Epithelial cell of esophagus (primary cell): ENCODE measurements at regions not wholly inside any gene's neighbourhood (a gene's known extent, or its start where the extent isn't known, plus 50 kb on each side); places are given as distances from the start of the nearest gene placed in this dataset.

ENCODE experiments used
- DNase-seq: peaks from one replicate; pipeline ENCODE4 v3.0.0; 2010; ENCODE audit warnings: low read depth
- H3K4me3 ChIP-seq: 2 replicates; pipeline ENCODE4 v1.5.1; 2011; ENCODE audit warnings: mild to moderate bottlenecking, low read length, control low read depth
- CTCF ChIP-seq: IDR thresholded peaks from 2 replicates; pipeline ENCODE4 v1.5.1; 2011; ENCODE audit warnings: low read depth, mild to moderate bottlenecking, low read length, control low read depth, inconsistent platforms; ENCODE audit not compliant: insufficient read depth; ENCODE audit errors: missing control alignments

GRCh38 chr5:86814315-86814714 lies 196.6 kb downstream of the COX7C start:
- TF ChIP-seq CTCF = no peak
- no peak overlapping the region for H3K4me3 ChIP-seq
- no peak for DNase-seq

DNA sequence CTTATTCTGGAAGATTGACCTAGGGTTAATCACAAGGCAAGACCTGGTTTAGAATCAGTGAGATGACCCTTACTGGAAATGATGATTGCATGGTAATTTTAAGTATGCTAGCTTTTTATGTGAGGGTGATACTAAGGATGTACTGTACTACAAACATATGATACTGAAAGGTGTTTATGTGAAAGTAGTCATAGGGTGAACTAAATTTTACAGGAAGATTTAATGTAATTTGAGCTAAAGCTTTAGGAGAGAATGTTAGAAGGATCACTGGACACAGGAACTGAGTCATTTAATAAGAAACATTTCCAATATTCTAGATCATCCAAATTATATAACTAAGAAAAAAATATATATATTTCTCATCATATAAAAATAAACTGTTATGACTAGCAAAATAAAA lies 197.2 kb downstream of the COX7C start:
- H3K4me3 ChIP-seq = no peak overlapping the region
- DNase-seq = no peak
- TF ChIP-seq CTCF = no peak

- no peak overlapping the region for H3K4me3 ChIP-seq
- no peak for DNase-seq
- TF ChIP-seq CTCF = no peak
Measured at GRCh38 chr5:86824637-86825036, 206.9 kb downstream of the COX7C start.

DNA sequence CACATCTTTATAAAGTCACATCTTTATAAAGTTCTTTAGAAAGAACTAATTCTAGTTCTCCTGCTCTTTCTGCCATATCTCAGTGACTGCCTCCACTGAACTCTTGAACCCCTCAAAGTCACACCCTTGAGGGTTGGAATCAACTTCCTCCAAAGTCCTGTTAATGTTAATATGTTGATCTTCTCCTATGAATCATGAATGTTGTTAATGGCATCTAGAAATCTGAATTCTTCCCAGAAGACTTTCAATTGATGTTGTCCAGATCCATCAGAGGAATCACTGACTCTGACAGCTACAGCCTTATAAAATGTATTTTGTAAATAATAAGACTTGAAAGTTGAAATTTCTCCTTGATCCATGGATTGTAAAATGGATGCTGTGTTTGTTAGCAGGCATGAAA lies 213.4 kb downstream of the COX7C start:
- no peak overlapping the region for H3K4me3 ChIP-seq
- no peak for DNase-seq
- no peak for TF ChIP-seq CTCF

GRCh38 chr5:86833868-86834267 lies 216.1 kb downstream of the COX7C start:
- no peak overlapping the region for H3K4me3 ChIP-seq
- no peak for DNase-seq
- TF ChIP-seq CTCF = no peak

- no peak for TF ChIP-seq CTCF
- DNase-seq = no peak
Measured at GRCh38 chr5:86837610-86838009, 219.9 kb downstream of the COX7C start.

GRCh38 chr5:86838083-86838482 lies 220.3 kb downstream of the COX7C start:
- H3K4me3 ChIP-seq = no peak overlapping the region
- no peak for TF ChIP-seq CTCF
- no peak for DNase-seq

More at GRCh38 chr5:86837610-86838009, 219.9 kb downstream of the COX7C start:
- H3K4me3 ChIP-seq = no peak overlapping the region
